ENCODE measurements at regions not wholly inside any gene's neighbourhood (a gene's known extent, or its start where the extent isn't known, plus 50 kb on each side); places are given as distances from the start of the nearest gene placed in this dataset.
"Not testable (repeated sequence)": the region's sequence is repeated elsewhere in the genome, so short reads cannot be mapped to it uniquely, and the experiment has no call there.

GRCh38 chr1:10914056-10914455 is 98.4 kb upstream of the TARDBP start:
- DNase-seq (ENCODE audit: low read depth): no peak

GRCh38 chr1:10915594-10915993 is 96.9 kb upstream of the TARDBP start:
- no peak for DNase-seq (ENCODE audit: low read depth)

DNA sequence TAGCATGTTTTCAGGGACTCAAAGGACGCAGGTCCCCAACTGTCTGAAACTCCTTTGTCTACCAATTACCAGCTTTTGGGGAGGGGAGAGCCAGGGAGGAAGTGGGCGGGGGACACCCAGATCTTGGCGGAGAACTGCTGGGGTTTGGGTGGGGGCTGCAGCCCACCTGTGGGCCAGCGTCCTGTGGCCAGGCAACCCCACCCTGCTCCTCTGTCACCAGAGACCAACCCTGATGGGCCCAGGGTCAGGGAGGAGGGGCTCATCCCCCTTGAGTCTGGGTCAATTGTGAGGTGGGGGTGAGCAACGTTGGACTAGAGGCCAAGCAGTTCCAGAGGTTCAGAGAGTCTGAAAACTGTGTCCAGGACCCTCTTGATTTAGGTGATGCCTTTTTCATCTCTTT is 96.1 kb upstream of the TARDBP start:
- no peak for DNase-seq (ENCODE audit: low read depth)

- DNase-seq (ENCODE audit: low read depth): no peak
Observed at GRCh38 chr1:10916991-10917390, 95.5 kb upstream of the TARDBP start.

GRCh38 chr1:10917513-10918454 is 94.7 kb upstream of the TARDBP start:
- DNase-seq (ENCODE audit: low read depth): no peak

DNA sequence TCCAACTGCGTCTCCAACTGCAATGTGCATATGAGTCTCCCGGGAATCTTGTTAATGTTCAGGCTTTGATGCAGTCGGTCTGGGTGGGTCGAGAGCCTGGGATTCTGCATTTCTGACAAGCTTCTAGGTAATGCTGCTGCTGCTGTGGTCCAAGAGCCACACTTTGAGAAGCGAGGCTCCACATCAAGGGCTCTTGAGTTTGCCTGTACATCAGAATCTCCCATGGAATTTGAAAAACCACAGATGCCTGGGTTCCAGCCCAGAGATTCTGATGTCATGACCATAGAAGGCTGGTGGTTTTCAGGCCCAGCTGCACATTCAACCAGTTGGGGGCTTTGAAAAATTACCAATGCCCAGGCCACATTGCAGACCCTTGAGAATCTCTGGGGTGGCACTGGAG is 93.9 kb upstream of the TARDBP start:
- DNase-seq (ENCODE audit: low read depth): no peak

DNA sequence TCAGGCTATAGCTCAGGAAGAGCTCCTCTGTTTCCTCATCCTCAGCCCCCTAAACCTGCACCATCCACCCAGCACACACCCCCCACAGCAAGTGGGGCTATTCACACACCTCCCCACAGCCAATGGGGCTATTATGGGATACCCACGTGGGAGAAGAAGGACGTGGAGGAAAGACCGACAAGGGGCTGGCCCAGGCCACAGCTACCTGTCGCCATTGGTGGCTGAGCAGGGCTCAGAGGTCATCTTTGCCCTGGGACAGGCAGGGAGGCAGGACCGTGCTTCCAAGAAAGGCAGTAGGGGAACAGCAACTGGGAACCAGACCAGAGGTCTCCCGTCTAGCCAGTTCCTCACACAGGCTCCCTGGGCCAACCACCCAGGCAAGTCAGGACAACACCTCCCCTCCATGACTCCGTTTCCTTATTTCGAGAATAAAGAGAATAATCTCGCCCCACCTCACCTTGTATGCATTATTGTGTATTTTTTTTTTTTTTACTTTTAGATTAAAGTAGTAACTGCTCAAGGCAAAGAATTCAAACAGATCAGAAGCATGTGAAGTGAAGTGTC is 92.3 kb upstream of the TARDBP start:
- no peak for DNase-seq (ENCODE audit: low read depth)

DNA sequence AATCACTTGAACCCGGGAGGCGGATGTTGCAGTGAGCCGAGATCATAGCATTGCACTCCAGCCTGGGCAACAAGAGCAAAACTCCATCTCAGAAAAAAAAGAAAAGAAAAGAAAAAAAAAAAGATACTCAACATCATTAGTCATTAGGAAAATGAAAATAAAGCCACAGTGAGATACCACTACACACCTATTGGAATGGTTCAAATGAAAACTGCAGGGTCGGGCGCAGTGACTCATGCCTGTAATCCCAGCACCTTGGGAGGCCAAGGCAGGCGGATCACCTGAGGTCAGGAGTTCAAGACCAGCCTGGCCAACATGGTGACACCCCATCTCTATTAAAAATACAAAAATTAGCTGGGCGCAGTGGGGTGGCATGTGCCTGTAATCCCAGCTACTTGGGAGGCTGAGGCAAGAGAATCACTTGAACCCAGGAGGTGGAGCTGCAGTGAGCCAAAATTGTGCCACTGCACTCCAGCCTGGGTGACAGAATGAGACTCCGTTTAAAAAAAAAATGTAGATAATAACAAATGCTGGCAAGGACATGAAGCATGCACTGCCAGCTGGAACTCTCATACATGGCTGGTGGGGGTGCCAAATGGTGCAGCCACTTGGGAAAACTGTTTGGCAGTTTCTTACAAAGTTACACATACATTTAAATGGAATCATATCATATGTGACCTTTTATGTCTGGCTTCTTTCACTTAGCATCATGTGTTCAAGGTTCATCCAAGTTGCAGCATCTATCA is 90.0 kb upstream of the TARDBP start:
- DNase-seq (ENCODE audit: low read depth): not testable (repeated sequence)

GRCh38 chr1:10924030-10924429 is 88.4 kb upstream of the TARDBP start:
- DNase-seq (ENCODE audit: low read depth): no peak

DNA sequence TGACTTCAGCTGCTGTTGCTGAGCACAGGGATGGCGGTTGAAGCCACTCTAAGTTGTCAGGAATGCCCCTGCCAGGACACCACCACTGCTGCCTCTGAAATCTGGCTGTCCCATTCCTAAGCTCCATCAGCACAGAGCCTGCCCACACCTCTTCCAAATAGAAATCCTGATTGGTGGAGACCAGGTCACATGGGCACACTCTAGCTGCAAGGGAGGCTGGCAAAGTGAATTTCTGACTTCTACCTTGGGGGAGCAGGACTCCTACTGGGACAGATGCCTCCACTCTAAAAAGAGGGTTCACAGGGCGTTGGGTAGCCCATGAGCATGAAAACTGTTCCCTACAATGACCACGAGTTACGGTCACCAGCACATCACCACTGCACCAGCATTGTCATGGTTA is 83.8 kb upstream of the TARDBP start:
- no peak for DNase-seq (ENCODE audit: low read depth)

DNA sequence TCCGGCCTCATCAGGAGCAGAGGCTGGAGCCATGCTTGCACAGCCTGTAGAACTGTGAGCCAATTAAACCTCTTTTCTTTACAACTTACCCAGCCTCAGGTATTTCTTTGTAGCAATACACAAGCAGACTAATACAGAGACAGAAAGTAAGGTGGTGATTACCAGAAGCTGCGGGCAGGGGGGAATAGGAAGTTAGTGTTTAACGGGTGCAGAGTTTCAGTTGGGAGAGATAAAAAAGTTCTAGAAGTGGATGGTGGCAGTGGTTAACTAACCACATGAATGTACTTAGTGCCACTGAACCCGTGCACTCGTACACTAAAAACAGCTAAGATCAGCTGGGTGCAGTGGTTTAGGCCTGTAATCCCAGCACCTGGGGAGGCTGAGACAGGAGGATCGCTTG is 80.4 kb upstream of the TARDBP start:
- no peak for DNase-seq (ENCODE audit: low read depth)

GRCh38 chr1:10934150-10934818 is 78.2 kb upstream of the TARDBP start:
- DNase-seq (ENCODE audit: low read depth): no peak

DNA sequence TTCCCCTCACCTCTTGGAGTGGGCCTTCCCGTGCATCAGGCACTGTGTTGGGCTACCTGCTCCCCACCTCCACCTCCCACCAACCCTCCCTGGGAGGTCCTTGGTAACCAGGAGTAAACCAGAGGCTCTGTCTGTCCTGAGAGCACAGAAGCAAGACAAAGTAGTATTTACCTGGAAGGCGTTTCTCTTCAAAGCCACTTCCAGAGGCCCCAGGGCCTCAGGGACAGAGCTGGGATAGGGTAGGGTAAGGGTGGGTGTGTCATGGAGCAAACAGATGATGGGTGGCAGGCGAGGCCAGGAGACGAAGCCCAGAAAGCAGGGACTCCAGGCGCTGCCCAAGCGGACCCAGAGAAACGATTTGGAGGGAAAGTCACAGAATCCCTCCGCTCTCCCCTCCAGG is 77.2 kb upstream of the TARDBP start:
- no peak for DNase-seq (ENCODE audit: low read depth)

DNA sequence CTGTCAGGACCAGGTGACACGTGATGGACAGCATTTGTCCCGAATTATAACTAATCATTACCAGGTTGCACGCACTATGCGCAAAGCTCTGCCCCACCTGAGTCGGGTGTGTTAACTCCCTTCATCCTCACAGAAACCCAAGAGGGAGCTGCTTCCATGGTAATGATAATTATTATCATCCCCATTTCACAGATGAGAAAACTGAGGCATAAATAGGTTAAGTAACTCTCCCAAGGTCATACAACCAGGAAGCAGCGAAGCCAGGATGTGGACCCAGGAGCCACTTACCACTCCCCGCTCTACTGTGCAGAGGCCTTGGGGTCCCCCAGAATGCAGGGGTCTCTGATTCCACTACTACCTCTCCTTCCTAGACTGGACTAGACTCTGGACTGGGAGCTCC is 76.7 kb upstream of the TARDBP start:
- no peak for DNase-seq (ENCODE audit: low read depth)

- DNase-seq (ENCODE audit: low read depth): no peak
Observed at GRCh38 chr1:10936998-10937901, 75.2 kb upstream of the TARDBP start.

- no peak for DNase-seq (ENCODE audit: low read depth)
Observed at GRCh38 chr1:10938741-10939417, 73.6 kb upstream of the TARDBP start.

- DNase-seq (ENCODE audit: low read depth): peak; percentile 44
Observed at GRCh38 chr1:10939654-10940450, 72.6 kb upstream of the TARDBP start.

GRCh38 chr1:10940451-10940804 is 72.0 kb upstream of the TARDBP start:
- no peak for DNase-seq (ENCODE audit: low read depth)

- no peak for DNase-seq (ENCODE audit: low read depth)
Observed at GRCh38 chr1:10940838-10941237, 71.6 kb upstream of the TARDBP start.

Measured in stimulated activated CD4-positive, alpha-beta T cell treated with anti-CD3 and anti-CD28 coated beads, Interleukin-2, amount 100 ng/mL, for 4 hours (primary cell).